NCI-H2171 (cell line): ENCODE measurements at regions not wholly inside any gene's neighbourhood (a gene's known extent, or its start where the extent isn't known, plus 50 kb on each side); places are given as distances from the start of the nearest gene placed in this dataset.

Experiments
- DNase-seq: peaks from one replicate; lab custom pipeline; 2025; lab: John Stamatoyannopoulos, UW

DNA sequence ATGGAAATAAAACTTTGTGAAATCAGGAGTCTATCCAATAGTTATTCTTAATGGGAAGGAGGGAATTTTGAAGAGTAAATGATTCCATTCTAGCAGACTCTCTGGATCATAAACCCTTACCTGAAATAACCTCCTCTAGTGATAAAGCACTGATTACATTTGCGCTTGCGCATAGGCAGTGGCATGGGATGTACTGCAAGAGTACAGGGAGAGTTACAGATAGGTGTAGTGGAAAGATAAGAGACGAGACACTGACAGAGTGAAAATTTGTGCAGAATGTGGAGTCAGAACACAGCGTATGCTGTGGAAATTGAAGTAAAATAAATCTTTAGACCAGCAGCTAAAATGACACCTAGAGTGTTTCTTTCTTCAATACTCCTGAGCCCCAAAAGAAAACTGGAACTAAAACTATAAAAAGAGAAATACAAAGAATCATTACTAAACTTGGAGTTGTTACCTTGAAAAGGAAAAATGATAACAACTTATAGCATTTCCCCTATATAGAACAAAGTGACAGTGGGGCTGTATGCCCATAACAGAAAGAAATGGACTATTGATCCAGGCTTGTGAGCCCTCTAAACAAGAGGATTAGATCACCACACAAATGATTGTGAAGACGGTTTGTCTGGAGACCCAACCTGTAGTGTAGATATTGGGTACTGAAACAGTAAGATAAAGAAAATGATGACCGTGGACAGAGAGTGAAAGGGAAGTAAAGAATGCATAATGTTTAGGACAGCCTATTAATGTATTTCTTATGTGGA, 1471.2 kb upstream of the NUDT12 start:
- no peak for DNase-seq

DNA sequence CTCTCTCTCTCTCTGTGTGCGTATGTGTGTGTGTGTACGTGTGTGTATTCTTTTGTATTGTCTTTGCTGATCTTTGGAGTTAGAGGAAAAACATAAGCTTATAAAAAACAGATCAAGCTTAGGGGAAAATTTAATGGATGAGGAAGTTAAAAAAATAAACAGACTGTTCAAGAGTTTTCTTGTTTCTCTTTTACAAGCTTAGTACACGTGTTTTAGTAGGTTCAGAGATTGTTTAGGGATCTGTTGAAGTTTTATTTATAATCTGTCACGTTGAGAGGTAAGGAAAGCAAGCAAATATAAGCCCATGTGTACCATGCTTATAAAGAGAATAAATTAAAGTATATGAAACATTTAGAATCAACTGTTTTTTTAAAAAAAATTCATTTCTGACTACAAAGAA, 1470.3 kb upstream of the NUDT12 start:
- no peak for DNase-seq

DNA sequence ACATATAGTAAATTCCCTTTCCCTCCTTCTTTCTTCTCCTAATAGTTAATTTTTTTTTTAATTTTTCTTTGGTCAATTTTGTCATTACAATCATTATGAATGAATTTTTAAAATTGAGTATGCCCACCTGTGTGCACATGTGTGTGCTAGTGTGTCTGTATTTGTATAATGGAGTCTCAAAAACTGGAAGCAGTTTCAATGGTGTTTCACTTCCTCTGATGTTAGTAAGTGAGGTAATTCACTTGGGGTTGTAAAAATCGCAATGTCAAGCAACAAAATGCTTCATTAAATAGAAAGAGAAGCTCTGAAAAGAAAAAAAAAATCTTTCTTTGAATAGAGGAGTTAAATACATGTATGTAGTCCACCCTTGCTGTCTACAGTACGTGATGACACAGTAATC, 1467.6 kb upstream of the NUDT12 start:
- no peak for DNase-seq

DNA sequence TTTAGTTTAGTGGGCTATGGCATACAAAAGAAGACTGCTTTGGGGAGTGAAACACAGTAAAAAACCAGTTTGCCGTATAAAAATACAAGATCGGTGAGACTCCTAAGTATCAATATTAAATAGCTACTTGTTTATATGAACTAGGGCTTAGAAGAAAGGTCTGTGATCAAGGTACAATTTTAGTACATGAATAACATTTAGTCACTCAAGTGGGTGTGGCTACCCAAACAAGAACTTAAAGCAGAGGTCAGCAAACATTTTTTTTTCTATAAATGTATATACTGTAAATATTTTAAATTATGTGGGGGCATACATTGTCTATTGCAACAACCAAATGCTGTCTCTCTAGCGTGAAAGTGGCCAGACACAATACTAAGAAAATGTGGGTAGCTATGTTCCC, 1452.5 kb upstream of the NUDT12 start:
- no peak for DNase-seq

DNA sequence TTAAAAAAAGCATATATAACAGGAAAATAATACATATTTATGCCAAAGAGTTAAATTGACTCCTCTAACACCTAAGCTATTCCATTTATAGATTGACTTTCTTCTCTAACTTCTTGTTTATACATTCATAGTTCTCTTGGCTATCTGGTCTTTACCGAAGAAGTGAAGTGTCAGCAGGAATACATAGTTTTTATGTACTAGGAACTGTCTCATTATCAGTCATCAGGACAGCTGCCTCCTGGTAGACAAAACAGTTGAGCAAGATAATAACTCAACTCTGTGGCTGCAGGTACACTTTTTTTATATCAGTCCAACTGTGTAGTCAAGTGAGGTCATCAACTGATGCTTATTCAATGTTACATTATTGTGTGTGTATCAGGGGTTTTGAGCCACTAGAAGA, 1436.0 kb upstream of the NUDT12 start:
- no peak for DNase-seq

DNA sequence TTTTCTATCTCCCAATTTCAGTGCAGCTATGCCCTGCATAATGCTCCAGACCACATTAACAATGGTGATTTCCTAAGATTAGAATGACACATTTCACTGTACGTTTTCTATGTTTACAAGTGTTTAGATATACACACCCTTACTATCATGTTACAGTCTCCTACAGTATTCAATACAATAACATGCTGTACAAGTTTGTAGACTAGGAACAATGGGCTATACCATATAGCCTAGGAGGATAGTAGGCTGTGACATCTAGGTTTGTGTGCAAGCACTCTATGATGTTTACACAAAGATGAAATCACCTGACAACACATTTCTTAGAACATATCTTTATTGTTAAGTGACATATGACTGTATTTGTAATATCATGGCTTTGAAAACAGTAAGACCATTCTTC, 1435.6 kb upstream of the NUDT12 start:
- no peak for DNase-seq

DNA sequence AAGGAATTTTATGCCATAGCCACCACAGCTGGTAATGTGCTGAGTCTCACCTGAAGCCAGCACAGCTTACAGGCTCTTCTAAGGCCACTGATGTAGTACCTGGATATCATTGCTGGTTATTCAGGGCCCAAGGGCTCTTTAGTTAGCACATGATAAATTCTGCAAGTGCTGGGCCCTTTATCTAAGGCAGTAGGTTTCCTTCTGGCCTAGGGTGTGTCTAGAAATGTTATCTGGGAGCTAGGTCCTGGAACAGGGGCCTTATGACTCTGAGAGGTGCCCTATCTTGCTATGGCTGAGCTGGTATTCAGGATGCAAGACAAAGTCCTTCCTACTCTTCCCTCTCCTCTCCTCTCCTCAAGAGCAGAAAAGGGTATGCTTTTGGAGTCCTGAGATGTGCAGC, 1424.5 kb upstream of the NUDT12 start:
- no peak for DNase-seq

DNA sequence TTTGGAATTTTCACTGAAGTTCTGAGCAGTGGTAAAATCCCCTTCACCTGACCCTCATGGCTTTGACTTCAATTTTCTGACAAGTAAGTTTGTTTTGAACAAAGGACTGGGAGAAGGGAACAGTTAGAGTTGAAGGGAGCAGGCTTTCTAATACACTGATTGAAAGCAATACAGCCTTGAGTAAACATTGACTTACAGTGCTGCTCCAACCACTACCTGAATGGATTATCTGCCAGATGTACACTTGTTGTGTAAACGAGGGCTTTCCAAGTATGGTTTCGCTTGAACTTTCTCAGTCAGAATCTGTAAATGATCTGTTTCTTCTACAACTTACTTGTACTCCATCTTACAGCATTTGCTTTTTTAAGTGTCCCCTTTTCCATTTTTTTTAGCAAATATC, 1414.9 kb upstream of the NUDT12 start:
- no peak for DNase-seq

DNA sequence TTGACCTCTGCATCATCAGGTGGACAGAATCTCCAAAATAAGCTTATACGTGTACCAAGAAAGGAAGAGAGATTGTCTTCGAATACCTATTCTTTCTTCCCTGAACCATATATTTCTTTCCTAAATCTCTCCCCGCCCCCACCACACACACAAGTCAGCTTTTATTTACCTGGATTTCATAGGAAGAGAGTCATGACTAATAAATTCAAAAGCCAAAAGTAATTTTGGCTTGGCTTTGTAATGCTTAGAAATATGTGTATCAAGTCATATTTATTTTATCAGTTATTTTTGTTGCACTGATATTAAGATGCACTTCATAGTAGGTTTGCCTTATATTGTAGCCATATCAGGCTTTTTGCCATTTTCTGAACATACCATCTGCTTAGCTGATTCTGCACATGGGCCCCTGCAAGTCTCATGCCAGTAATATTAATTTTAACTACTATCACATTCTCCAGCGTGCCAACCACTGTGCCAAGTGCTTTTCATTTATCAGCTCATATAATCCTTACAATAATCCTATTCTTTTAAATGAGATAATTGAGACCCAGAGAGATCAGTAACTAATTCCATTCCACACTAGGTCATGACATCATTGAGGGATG, 1405.3 kb upstream of the NUDT12 start:
- no peak for DNase-seq

DNA sequence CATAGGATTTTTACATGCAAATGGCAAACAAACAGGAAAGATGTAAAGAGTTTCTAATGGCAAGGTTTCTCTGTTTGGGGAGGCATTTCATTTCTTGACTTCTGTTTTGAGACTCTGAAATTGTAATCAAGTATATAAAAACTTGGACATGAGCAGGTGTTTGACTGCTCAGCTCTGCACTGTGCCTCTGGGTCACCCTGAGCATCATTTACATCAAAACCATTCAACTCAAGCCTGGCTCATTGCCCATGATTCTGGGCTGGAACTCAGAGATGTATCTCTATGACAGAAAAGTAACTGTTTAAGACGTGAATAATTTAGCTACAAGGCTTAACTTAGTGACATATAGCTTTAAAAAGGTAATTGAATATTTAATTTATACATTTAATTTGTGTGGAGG, 1402.4 kb upstream of the NUDT12 start:
- DNase-seq = no peak

DNA sequence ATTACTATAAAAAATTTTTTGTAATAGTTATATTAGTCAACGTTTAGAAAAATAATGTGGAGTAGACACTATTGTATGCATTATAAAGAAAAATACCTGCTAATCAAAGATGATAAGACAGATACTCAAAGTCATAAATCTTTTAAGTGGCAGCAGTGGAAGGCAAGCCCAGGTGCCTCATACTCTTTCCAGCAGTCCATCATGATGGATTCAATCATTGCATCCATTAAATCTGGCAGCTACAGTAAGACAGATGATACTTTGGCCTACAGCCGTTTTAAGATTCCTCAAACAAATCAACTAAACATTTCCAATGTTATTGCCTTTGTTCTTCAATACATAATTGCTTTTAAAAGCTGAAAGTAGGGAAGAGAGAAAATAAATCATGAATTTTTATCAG, 1392.9 kb upstream of the NUDT12 start:
- no peak for DNase-seq

DNA sequence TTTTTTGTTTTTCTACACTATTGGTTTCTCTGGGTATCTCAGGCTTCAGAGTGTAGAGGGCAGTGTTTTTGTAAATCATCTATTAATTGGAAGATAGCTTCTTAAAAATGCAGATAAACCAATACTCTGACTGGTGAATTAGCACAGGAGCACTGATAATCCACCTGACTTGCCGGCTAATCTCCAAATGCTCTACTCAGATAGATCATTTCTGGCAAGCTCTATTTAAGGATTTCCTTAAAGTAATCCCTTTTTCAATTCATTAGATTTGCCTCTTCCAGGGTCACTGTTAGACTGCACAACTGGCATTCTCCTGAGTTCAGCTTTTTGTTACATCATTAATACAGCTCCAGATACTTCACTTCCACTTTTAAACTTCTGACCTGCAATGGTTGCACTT, 1390.3 kb upstream of the NUDT12 start:
- DNase-seq = no peak

DNA sequence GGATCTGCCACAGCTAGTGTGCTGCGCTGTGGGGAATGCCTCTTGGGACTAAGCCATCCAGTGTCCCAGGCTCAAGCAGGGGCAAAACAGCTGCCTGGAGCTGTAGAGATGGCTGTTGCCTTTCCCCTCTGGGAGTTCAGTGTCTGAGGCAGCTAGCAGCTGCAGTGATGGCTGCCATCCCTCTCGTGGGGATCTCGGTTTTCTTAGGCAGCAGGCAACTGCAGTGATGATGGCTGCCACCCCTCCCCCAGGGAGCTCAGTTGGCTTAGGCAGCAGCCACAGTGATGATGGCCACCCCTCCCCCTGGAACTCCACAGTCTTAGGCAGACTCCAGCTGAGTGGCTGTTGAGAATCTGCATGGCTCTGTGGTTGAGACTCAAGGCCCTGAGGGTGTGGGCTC, 1389.2 kb upstream of the NUDT12 start:
- DNase-seq = peak; percentile 9

DNA sequence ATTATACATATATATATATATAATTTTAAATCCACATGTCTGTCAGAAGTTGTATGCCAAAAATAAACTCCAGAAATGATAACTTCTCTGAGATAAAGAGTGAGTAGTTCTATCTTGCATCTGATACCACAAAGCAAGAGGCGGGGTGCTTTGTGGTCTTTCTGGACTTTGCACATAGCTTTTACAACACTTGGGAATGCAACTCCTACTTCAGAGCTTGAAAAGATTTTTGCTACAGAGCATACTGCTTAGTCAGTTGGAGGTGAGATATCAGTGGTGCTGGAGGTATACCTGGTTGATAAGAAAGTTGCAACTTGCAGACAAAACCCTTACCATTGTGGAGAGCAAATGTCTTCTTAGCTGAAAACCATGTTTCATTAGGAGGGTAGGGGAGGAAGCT, 1384.5 kb upstream of the NUDT12 start:
- no peak for DNase-seq

DNA sequence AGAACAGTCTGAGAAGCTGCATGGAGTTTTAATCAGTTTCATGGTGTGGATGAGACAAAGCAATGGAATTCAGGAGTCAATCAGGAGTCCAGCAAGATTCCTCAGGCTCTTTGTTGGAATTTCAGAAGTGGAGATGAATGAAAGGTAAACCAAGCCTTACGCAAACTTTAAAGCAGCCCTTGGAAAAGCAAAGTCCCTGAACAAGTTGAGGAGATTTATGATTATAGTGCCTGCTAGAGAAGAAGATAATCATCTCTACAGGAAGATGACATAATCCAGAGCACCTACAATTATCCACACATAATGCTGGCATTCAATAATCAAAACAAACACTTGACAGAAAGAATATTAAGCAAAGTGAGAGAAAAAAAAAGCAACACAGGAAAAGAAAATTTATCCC, 1380.1 kb upstream of the NUDT12 start:
- no peak for DNase-seq

DNA sequence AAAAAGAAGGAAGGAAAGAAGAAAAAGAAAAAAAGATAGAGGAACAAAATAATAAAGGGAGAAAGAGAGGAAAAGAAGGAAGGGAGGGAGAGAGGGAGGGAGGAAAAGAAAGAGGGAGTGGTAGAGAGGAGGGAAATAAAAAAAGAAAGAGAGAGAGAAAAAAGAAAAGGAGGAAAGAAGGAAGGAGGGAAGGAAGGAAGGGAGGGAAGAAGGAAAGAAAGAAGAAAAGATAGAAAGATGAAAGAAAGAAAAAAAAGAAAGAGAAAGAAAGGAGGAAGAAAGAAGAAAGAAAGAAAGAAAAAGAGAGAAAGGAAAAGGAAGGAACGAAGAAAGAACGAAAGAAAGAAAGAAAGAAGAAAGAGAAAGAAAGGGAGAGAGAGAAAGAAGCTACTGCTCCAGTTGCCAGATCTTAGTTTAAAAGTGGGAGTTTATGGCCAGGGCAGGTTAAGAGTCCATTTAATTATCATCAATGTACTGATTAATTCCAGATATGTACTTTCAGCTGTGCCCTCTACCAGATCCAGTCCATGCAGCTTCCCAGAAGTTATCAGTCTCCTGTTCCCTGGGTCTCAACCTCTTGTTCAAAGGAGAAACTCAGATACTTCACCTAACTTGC, 1378.5 kb upstream of the NUDT12 start:
- DNase-seq = no peak

DNA sequence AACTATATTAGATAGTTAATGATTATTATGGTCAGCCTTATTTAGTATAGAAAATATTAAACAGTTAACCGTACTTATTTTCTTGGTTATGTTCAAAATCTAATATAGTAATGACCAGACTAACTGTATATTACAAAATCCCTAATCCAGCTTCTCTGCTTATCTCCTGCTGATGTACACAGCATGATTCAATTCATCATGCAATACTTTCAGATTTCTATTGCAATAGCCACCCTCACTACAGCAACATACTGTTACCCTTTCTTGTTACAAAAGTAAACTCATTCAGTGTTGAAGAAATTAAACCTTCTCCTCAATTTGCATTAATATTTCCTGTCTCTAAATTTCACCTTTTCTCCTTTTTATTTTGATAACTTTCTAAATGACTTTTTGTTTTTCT, 1375.0 kb upstream of the NUDT12 start:
- no peak for DNase-seq

DNA sequence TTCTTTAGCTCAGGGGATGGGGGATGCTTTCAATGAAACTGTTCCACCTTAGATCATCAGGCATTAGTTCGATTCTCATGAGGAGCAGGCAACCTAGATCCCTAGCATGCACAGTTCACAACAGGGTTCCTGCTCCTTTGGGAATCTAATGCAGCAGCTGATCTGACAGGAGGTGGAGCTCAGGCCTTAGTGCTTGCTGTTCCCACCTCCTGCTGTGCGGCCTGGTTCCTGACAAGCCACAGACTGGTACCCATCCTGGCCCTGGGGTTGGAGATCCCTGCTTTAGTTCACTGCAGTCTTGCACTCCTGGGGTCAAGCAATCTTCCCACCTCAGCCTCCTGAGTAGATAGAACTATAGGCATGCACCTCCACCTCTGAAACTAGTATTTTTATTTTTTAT, 1369.8 kb upstream of the NUDT12 start:
- DNase-seq = no peak

DNA sequence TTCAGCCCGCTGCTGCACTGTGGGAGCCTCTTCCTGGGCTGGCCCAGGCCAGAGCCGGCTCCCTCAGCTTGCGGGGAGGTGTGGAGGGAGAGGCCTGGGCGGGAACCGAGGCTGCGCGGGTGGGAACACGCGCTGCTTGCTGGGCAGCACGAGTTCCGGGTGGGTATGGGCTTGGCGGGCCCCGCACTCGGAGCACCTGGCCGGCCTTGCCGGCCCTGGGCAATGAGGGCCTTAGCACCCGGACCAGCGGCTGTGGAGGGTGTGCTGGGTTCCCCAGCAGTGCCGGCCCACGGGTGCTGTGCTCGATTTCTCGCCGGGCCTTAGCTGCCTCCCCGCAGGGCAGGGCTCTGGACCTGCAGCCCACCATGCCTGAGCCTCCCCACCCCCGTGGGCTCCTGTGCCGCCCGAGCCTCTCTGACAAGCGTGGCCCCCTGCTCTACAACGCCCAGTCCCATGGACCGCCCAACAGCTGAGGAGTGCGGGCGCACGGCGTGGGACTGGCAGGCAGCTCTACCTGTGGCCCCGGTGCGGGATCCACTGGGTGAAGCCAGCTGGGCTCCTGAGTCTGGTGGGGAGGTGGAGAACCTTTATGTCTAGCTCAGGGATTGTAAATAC, 1366.4 kb upstream of the NUDT12 start:
- no peak for DNase-seq

DNA sequence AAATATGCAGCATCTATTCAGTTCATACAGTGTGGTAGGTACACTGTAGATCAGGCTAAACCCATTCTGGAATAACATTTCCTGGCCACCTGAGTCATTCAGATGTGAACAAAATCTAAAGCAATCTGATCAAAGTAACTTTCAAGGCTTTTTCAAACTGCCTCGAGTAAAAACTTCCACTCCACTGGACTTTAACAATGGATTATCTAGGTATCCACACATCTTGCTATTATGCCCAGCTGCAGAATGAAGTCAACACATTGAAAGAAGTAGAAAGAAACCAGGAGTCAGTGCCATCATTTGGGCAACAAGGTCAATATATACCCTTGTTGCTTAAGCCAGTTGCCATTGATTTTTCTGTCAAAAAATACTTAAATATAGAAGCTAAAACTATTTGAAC, 1352.6 kb upstream of the NUDT12 start:
- DNase-seq = no peak

DNA sequence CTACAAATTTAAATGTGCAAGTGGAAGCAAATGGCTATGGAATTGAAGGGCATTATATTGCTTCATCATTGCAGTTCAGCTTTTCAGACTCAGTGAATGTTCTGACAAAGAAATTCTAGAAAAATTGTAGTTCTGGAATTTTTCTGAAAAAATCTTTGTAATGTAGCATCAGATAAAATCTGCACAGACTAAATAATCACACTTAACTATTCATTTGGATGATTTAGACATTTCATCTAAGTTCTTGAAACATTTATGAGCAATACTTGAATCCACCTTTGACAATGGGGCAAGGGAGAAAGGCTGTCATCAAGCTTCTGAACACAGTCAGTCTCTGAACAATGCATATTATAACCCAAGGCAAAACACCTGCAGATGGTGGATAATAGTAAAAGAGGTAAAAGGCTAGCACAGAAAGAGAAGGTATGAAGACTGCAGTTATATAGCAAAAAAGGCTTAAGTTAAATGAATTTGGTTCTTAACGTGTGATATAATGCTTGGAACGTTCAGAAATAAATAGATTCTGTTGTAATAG, 1352.0 kb upstream of the NUDT12 start:
- DNase-seq = no peak

DNA sequence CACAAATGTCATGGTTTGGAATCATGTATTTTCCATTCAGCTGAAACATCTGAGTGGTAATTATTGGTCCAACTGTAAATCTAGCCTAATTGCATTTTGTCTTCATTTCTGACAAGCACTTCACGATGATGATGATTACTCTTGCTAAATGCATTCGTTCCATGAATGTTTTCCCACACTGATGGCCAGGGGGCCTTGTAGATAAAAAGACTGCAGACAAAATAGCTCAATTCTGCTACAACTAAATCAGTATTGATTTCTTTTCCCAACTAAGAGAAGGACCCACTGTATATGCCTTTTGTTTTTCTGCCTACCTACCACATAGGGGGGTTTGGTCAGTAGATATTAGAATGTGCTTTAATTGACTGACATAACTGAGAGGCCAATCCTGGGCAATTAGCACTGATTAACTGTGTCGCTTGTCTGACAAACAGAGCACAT, 1351.3 kb upstream of the NUDT12 start:
- no peak for DNase-seq

DNA sequence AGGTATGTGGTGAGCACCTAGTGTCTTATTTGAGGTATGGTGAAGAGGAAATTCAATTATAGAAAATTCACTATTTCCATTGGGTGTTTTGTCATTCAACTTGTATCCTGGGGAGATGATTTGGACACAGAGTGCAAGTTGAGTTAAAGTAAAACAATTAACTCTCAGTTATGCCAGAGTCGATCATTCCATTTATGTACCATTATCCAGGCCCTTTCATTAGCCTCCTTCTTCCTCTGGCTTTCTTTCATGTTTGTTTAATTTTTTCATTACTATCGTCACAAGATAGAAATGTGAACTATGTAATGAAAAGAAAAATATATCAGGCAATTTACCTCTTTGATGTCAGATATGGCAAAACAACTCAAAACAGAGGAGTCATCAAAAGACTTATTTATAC, 1347.2 kb upstream of the NUDT12 start:
- DNase-seq = no peak
